ENCODE measurements at regions not wholly inside any gene's neighbourhood (a gene's known extent, or its start where the extent isn't known, plus 50 kb on each side); places are given as distances from the start of the nearest gene placed in this dataset.

DNA sequence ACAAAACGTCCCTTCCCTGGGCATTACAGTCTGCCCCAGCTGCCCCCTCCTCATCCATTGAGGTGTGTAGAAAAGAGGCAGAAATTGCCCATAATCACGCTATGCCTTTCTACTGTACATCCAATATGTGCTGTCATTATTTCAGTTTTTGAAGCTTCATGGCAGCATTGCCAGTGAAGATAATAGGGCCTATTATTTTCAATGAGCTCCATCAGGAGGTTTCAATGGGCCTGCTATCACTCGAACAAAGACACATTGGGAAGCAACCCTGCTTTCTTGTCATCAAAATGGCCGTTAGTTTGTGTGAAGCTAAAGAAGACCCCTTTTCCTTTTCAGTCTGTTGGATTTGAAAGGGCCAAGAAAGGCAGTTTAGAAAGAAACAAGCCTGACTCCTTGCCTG lies 653.8 kb downstream of the NOVA1 start:
- DNase-seq: peak; percentile 64

DNA sequence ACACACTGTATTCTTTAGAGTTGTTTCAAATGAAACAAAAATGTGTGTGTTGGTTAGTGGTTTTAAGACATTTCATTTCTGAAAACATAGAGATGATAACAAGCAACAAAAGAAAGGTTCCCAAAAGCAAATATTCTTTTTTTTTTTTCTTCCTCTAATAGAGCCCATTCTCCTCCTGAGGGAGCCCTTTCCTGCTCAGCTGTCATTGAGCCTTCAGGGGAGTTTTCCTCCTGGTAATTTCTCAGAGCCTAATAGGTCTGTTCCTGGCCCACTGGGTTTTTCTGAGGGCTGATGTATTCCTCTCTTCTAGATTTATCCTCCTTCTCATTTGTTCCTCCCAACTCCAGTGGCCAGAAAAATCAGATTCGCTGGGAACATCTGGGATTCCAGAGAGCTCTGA lies 654.5 kb downstream of the NOVA1 start:
- DNase-seq: no peak

DNA sequence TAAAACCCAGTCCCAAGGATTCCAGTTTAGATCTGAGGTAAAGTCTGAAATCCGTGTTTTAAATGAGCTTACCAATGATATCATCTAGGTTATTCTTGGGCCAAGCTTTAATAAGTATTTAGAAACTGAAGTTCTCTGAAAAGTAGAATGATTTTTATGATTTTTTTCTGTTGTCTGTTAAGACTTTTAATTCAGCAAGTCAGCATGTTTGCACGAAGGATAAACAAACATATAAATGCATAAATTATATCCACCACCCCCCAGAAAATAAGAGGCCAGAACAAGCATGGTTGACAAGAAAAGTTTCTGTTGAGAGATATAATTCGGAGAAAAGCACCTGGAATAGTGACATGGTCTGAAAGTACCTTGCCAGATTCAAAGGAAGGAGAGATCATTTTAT lies 655.7 kb downstream of the NOVA1 start:
- DNase-seq: no peak

DNA sequence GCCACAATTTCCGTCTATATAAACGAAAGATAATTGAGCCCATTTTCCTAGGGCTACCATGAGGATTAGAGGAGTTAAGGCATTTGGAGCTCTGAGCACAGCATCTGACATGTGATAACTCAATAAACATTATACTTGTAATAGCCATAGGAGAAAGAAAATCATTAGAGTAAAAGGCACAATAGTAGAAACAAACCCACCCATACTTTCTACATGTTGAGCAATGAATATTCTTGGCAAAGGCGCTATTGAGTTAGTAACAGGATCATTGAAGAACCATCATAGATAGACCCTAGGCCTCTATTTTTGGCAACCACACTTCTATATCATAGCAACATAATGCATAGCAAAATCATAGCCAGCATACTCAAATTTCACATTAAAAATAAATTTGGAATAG lies 664.1 kb downstream of the NOVA1 start:
- no peak for DNase-seq

DNA sequence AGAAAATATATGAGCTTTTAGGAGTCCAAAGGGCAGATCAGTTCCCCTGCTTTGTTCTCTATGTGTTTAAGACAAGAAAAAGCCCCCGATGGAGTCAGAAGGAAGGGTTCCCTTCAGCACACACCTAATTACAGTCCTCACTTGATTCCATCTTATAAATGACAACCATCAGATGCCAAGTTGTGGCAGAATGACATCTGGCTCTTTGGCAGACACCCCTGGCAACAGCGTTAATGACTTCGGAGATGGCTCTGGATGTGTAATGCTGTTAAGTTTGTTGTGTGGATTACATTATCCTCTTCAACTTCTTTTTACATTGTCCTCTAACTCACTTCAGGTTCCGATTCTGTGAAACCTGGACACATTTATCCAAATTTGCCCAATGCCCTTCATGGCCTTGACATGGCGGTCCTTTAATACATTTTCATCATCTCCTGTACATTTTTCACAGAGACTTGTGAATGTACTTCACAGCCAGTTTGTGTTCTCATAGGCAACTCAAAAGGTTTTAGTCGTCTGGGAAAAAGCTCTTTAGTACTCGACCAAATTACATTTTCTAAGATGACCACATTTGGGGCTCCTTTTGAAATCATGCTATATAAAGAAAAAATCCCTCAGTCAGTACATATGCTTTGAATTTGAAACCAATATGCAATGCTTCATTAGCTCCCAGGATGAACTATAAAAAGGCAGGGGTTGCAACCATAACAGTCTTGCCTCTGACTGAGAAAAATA lies 667.8 kb downstream of the NOVA1 start:
- peak; percentile 32 for DNase-seq

DNA sequence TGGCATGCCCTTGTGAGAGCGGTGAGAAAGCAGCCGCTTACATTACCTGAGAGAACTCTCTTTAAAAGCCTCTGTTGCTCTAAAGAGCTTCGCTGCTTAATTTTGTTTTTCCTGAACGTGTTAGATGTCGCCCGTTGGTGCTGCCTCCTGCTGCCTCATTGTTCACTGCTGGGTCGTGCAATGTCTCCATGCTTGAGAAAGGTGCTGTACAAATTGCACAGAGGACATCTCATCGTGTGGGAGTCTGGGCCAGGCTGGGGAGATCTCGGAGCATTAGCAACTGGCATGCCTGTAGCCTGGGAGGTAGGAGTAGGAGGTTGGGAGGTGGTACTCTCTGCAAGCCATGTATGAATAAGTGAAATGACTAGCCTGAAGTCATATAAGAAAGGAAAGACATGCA lies 686.0 kb downstream of the NOVA1 start:
- no peak for DNase-seq

DNA sequence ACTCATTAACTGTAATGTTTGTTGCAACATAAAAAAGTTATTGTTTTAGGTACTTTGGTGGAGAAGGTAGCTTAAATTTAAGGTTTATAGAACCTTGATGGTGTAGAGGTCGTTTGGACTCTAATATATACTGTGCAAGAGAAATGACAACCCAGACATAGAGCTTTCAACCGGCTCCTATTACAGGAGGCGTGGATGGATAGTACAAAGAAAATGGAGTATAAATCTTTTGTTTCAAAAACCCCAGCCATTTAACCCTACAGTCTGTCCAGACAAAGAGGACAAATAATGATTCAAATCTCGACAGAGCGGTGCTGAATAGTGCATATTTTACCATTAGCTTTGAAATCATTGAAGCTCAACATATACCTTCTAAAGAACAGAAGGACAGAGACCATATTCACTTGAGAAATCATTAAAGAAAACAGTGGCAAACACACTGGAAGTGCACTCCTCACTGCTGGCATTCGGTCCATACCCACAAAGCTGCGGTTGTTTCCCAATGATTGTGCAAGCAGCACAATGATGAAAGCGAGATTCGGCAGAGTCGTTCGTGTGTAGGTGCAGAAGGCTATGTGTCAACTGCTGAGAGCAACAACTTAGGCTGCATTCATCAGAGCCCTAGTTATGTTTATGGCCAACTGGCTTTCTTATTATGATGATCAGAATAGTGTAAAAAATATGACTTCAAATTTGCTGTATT lies 688.6 kb downstream of the NOVA1 start:
- peak; percentile 83 for DNase-seq

DNA sequence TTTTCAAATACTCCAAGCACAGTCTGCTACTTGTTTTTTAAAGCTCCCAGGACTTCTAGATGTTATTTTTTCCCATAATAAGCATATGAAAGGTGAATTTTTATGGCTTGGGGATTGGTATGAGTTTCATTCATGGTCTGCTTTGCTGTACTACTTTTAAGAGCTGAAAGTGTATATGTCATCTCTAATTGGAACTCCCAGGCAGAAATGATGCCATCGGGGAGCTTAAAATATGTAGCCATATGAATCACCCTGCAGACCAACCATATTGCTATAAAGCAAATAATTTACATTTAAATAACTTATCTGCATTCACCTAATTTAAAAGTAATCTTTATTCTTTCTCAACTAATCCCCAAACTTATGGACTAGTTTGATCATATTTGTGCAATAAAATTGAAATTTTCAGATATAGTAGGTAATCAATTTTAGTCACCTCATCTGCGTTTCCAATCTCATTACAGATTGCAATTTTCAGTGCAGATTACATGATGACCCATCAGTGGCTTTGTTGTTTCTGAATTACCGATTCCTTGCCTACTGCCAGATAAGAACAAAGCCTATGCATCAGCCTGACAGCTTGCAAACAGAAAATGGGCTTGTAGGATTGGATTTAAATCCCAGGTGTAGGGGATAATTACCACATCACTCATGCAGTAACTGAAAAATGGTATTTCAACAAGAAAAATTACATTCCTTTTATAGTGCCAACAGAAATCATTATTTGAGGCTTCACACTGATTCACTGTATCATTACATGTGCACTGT lies 689.4 kb downstream of the NOVA1 start:
- DNase-seq: peak; percentile 83

DNA sequence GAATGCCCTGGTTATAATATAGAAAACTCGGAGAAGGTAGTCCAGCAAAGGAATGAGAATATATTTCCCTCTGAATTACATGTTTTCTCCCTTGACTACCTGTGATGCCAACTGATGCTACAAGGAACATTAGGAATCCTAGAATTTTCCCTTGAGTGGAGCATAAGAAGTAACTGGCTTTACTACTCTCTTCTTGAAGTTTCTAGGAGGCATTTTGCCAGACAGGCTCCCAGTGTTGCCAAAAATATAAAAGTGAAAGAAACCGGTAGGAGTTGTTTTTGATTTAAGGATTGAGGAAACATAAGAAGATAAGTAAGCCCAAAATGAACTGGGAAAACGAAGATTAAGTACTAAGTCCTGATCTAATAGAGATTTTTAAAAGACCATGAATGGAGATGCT lies 693.4 kb downstream of the NOVA1 start:
- DNase-seq: no peak

DNA sequence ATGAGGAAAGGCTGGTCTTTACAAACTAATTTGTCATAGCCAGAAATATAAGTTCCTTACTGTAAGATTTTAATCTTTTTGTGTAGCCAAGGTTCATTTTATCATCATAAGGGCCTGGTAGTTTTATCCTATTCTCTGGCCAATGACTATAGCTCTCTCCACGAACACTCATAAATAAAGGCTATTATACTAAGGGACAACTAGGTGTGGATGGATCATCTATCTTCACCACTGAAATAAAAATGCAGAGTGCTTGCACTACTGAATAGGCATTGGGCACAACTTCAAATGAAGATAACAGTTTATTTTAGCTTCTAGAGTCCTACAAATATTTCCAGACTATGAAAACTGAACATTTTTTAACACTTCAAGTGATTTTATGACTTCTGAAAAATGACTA lies 698.6 kb downstream of the NOVA1 start:
- DNase-seq: no peak

DNA sequence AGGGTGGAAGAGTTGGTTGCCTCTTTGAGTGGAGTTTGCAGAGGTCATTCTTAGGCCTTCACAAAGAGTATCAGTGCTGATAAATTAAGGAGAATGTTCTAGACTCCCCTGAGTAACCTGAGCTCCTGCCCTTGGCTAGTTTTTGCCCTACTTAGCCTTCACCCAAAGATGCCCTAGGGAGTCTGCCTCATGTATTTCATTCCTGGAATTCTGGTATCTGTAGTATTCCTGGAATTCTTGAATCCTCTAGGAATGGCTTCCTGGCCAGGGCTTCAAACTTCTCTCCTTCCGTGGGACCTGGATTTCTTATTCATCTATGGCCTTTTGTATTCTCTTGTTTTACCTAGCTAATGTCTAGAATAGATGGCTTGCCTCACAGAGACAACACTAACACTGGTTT lies 701.1 kb downstream of the NOVA1 start:
- no peak for DNase-seq

DNA sequence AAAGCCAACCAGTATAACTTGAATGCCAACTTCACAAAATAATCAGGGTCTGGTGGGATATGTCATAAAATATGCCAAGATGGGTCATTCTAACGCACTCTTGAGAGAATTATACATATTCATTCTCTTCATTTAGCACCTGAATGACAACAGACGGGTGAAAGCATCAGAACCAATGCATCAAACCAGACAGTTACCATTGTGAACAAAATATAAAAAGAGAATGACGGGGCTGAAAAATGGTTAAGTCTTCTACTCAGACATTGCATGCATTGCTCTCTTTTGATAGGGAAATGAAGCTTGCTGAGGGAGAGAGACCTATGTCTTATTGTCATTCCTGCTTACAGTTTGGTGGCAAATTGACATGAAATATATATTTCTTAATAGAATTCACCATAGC lies 702.1 kb downstream of the NOVA1 start:
- DNase-seq: no peak

DNA sequence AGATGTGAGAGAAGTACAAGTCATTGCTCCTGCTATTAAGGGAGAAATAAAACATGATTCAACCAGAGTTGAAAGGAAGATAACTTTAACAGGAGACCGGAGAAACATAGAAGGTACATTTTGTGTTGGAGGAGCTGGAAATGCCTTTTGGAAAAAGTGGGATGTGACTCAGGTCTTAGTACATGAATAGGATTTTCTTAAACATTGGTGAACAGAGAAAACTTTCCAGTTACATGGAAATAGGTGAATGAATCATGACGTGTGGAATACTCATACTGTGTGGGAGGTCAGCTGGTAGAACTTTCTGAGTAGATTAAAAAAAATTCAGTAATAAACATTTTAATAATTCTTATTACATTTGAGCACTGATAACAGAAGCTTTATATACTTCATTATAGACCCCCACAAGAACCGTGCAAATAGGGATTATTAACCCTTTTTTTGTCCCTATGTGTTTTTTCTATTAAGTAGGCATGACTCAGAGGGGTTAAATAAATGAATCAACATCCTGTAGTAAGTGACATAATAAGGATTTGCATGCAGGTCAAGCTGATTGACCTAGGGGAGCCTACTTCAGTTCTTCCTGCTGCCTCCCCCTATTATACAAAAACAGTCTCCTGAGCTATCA lies 710.5 kb downstream of the NOVA1 start:
- no peak for DNase-seq

DNA sequence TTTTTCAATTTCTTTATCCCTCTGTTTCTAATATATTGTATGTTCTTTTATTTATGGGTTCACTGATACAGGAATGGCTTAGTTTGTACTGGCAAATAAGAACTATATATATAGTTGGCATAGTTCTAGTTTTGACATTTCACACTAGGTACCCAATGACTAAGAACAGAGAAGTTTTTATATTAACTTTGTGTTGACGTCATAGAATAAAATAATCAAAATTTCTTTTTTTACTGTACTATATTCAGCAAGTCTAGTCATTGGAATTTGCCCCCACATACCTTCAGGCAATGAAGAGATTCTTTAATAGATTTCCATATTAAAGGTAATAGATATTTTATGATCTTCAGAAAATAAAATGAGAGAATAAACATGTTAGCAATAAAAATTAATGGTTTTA lies 713.2 kb downstream of the NOVA1 start:
- DNase-seq: no peak

DNA sequence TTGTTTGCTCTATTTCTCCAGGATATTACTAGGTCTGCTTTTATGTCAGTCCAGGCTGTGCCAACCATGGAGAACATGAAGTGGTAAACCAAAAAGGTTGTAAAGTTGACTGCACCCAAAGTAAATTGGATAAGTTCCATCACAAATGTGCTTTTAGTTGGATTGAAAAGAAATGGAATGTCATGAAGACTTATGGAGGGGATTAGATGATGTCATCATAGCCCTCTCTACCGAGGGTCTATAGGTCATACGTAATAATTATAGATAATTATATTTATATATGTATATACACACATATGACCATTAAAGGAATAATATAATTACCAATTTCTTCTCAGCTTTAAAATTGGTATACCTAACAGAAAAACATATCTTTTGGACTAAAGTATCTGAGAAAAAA lies 714.9 kb downstream of the NOVA1 start:
- no peak for DNase-seq

DNA sequence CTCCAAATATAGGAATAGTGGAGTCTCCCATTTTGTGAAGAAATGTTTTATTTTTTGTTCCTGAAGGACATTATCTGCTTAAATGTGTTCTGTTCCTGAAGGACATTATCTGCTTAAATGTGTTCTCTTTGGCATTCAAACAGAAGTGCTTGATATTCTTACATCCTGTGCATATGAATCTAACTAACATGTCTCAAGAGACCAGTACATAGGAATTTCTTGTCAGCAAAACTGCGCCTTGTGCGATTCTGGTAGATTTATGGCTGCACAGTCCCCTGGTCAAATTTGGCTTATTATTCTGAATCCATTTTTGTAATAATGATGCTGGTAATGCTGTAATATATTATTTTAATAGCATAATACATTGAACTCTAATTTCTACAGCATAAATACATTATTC lies 722.4 kb downstream of the NOVA1 start:
- no peak for DNase-seq

DNA sequence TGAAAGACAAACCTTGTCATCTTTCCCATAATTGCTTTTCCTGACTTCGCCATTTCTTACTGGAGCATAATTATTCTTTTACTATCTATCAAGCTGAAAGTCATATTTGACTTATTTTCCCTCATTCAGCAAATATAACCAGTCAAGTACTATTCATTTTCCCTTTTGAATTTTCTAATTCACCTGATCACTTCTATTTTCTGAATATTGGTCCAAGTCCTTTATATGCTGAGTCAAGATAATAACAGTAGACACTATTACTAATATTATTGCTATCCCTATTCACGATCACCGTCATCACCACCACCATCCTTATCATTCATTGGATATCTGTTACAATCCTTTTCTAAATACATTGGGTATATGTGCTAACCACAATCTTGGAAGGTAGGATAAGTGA lies 728.0 kb downstream of the NOVA1 start:
- no peak for DNase-seq

DNA sequence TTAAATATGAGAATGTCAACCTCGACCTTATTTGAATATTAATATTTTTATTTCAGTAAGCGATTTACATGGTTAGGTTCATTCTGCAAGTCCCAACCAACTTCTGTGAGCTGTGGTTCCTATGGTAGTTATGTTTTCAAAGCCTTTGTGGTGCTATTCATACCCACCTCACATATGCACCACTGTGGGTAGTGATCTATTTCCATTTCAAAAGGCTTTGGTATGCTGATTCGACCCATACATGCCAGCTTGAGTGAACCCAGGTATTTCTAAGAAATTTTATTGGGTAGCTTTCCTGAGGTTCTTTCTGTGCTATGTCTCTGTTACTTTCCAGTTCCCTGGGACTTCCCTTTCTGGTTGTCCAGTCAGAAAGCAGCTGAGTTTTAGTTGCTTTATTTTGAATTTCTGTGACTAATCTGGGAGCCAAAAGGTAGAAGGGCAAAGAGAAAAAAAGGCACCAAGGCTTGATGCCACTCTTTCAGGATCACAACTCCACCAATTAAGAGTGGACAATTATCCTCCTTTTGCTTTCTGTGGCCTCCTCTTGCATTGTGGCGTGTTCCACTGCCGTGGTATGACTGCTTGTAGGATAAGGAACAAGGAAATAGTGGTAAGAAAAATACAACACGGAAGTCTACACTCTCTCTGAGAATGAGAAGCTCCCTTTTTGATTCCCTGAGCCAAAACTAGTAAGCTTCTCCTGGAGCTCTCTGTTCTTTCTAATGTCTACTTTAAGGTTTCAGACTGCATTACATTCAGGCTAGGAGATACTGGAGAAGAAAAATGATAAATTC lies 729.1 kb downstream of the NOVA1 start:
- DNase-seq: no peak

DNA sequence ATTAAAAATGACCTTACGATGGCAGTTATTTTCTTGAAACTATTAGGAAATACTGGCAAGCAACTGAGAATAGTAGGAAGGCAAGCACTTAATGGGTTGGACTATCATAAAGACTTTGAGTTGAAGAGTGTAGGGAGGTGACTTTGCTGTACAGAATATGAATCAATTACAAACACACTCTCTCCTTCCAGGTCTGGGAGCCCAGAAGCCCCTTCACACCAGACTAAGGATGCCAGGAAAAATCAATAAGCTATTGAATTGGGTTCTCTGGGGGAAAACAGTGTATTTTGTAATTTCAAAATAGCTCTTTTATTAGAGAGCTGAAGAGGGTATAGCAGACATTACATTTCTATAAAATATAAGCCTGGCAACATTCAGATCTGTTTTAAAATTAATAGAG lies 736.4 kb downstream of the NOVA1 start:
- peak; percentile 19 for DNase-seq

DNA sequence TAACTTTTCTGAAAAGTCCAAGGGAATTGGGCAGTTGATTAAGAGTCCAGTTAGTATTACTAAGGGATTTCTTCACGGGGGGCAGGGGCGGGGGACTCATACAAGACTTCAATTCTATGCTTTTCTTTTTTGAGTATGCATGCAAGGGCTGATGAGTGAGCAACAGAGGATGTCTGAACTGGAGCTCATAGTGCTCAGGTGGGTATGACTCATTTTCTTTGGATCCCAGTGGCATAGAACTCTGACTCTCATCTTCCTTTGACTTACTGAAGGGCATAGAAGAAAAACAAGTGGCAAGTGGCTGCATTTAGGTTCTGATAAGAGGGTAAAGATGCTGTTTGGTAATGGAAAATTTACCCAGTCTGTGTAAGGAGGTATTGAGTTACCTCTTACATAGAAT lies 749.2 kb downstream of the NOVA1 start:
- DNase-seq: no peak

DNA sequence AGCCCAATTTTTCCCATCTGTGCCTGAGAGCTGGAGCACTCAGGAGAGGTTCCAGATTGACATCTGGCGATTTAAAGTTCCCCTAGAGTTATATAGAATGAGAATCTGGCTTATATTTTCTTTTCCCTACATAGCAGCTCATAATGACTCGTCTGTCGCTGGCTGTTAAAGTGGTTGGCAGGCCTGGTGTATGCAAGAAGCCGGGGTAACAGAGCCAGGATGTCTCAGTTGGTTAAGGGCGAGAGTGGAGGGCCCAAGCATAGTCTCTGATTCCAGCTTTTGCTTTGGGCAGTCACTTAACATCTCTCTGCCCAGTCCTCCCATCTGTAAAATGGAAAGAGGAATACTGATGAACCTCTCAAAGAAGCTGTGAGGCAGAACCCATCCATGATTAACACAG lies 751.6 kb downstream of the NOVA1 start:
- no peak for DNase-seq

Measured in NCI-H2227 treated with DMSO at 0.1 percent for 48 hours (cell line).